ENCODE measurements at regions not wholly inside any gene's neighbourhood (a gene's known extent, or its start where the extent isn't known, plus 50 kb on each side); places are given as distances from the start of the nearest gene placed in this dataset.

DNA sequence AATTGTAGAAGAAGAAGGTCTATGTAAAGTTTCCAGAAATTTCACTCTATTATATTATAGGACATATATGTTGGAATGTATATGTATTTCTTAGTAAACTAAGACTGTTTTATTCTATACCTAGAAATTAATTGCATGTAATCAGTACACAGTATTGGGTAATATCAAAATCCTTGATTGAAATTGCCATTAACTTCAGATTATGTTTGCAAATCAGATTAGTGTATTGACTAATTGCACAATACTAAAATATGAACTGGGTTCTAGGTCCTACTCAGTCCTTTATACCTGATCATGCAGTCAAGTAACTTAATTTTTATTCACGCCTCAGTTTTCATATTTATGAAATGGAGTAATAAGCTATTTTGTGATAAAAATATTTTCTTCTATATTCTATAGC lies 950.3 kb upstream of the ADGRL3 start:
- no peaks in the 10 kb centered on the region for H4K20me1 ChIP-seq (ENCODE audit: insufficient read depth, low read length)
- H3K4me2 ChIP-seq (ENCODE audit: low read length) = no peak overlapping the region
- H3K36me3 ChIP-seq (ENCODE audit: insufficient read depth, low read length) = no peaks in the 10 kb centered on the region
- Mint-ChIP-seq H3K4me1 (ENCODE audit: low read depth, unreplicated experiment) (peaks cover 3% of the 10 kb centered on the region), H3K27me3 (ENCODE audit: low read depth, unreplicated experiment) (no peaks in the 10 kb centered on the region), H3K4me3 (ENCODE audit: unreplicated experiment) (no peak overlapping the region), H3K27ac (ENCODE audit: unreplicated experiment) (no peak overlapping the region), H3K9me3 (ENCODE audit: unreplicated experiment) (no peaks in the 10 kb centered on the region), H3K36me3 (ENCODE audit: low read depth, unreplicated experiment) (no peaks in the 10 kb centered on the region)
- TF ChIP-seq CTCF (IDR thresholded peaks at IDR 0.05; ENCODE audit: insufficient read depth, low read depth, low read length) (no peak), EZH2 (IDR thresholded peaks at IDR 0.05; ENCODE audit: insufficient read depth, low read length) (no peak)
- FAIRE-seq (no peak), DNase-seq (ENCODE audit: low read depth) (no peak)
- no peaks in the 10 kb centered on the region for H3K4me1 ChIP-seq (ENCODE audit: insufficient read depth, low read length)
- no peak overlapping the region for H3K4me3 ChIP-seq (ENCODE audit: insufficient read depth, low read depth, low read length)
- H2AFZ ChIP-seq (ENCODE audit: low read depth, low read length) = no peak overlapping the region
- no peak overlapping the region for H3K9ac ChIP-seq (ENCODE audit: low read length)
- no peaks in the 10 kb centered on the region for H3K79me2 ChIP-seq (ENCODE audit: insufficient read depth, low read length)
- no peak overlapping the region for H3K27ac ChIP-seq (ENCODE audit: low read depth, low read length)
- H3K27me3 ChIP-seq (ENCODE audit: insufficient read depth, low read length) = peaks cover 2% of the 10 kb centered on the region
- H3K9me3 ChIP-seq (ENCODE audit: insufficient read depth, low read depth, low read length) = no peaks in the 10 kb centered on the region

DNA sequence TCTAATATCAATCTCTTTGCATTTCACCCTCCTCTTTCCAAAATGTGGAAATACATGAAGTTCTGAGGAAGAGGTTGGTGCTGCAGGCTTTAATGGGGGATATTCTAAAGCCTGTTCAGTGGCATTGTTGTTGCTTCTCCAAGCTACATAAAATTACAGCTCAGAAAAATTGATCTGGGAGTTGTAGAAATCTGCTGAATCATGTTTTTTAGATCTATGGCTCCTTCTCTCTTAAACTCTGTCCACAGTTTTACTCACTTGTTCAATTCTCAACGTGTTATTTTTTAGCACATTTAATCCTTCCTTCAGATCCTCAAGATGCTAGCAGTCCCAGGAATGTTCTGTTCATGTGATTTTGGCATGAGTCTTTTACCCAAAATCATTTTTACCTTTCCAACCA lies 949.5 kb upstream of the ADGRL3 start:
- H2AFZ ChIP-seq (ENCODE audit: low read depth, low read length) = no peak overlapping the region
- FAIRE-seq = no peak
- H3K4me1 ChIP-seq (ENCODE audit: insufficient read depth, low read length) = no peaks in the 10 kb centered on the region
- no peak overlapping the region for H3K4me3 ChIP-seq (ENCODE audit: insufficient read depth, low read depth, low read length)
- no peak overlapping the region for H3K27ac ChIP-seq (ENCODE audit: low read depth, low read length)
- H3K79me2 ChIP-seq (ENCODE audit: insufficient read depth, low read length) = no peaks in the 10 kb centered on the region
- Mint-ChIP-seq H3K27me3 (ENCODE audit: low read depth, unreplicated experiment) (no peaks in the 10 kb centered on the region), H3K27ac (ENCODE audit: unreplicated experiment) (no peak overlapping the region), H3K9me3 (ENCODE audit: unreplicated experiment) (no peaks in the 10 kb centered on the region), H3K4me1 (ENCODE audit: low read depth, unreplicated experiment) (peaks cover 3% of the 10 kb centered on the region), H3K4me3 (ENCODE audit: unreplicated experiment) (no peak overlapping the region), H3K36me3 (ENCODE audit: low read depth, unreplicated experiment) (no peaks in the 10 kb centered on the region)
- H3K36me3 ChIP-seq (ENCODE audit: insufficient read depth, low read length) = no peaks in the 10 kb centered on the region
- no peaks in the 10 kb centered on the region for H4K20me1 ChIP-seq (ENCODE audit: insufficient read depth, low read length)
- H3K9ac ChIP-seq (ENCODE audit: low read length) = no peak overlapping the region
- H3K4me2 ChIP-seq (ENCODE audit: low read length) = no peak overlapping the region
- TF ChIP-seq EZH2 (IDR thresholded peaks at IDR 0.05; ENCODE audit: insufficient read depth, low read length) (no peak), CTCF (IDR thresholded peaks at IDR 0.05; ENCODE audit: insufficient read depth, low read depth, low read length) (no peak)
- no peak for DNase-seq (ENCODE audit: low read depth)
- H3K9me3 ChIP-seq (ENCODE audit: insufficient read depth, low read depth, low read length) = no peaks in the 10 kb centered on the region
- peaks cover 2% of the 10 kb centered on the region for H3K27me3 ChIP-seq (ENCODE audit: insufficient read depth, low read length)

DNA sequence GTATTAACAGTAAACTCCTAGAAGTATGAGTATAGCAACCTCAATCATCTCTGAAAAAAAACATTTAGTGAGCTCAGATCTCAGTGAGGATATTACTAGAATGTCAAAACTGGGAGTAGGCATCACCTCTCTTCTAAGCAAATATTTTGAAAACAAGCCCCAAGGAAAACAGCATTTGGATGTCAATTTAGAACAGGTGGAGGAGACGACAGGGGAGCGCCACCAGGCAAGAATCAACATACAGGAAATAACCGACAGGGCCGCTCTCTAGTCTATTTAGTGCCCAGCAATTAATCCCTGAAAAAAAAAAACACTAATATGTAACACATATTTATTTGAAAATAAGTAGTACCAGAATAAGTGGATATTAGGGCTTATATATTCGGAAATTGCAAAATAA lies 940.3 kb upstream of the ADGRL3 start:
- H3K4me2 ChIP-seq (ENCODE audit: low read length) = no peak overlapping the region
- no peaks in the 10 kb centered on the region for H3K9me3 ChIP-seq (ENCODE audit: insufficient read depth, low read depth, low read length)
- DNase-seq (ENCODE audit: low read depth) (no peak), FAIRE-seq (no peak)
- no peaks in the 10 kb centered on the region for H3K36me3 Mint-ChIP-seq (ENCODE audit: low read depth, unreplicated experiment)
- H3K4me1 ChIP-seq (ENCODE audit: insufficient read depth, low read length) = no peaks in the 10 kb centered on the region
- H3K27ac Mint-ChIP-seq (ENCODE audit: unreplicated experiment) = no peak overlapping the region
- no peaks in the 10 kb centered on the region for H4K20me1 ChIP-seq (ENCODE audit: insufficient read depth, low read length)
- no peak overlapping the region for H3K27ac ChIP-seq (ENCODE audit: low read depth, low read length)
- H3K27me3 Mint-ChIP-seq (ENCODE audit: low read depth, unreplicated experiment) = no peaks in the 10 kb centered on the region
- H2AFZ ChIP-seq (ENCODE audit: low read depth, low read length) = no peak overlapping the region
- no peaks in the 10 kb centered on the region for H3K27me3 ChIP-seq (ENCODE audit: insufficient read depth, low read length)
- H3K79me2 ChIP-seq (ENCODE audit: insufficient read depth, low read length) = no peaks in the 10 kb centered on the region
- no peaks in the 10 kb centered on the region for H3K4me1 Mint-ChIP-seq (ENCODE audit: low read depth, unreplicated experiment)
- no peak overlapping the region for H3K9ac ChIP-seq (ENCODE audit: low read length)
- no peak for TF ChIP-seq EZH2 (IDR thresholded peaks at IDR 0.05; ENCODE audit: insufficient read depth, low read length)
- no peak for TF ChIP-seq CTCF (IDR thresholded peaks at IDR 0.05; ENCODE audit: insufficient read depth, low read depth, low read length)
- H3K36me3 ChIP-seq (ENCODE audit: insufficient read depth, low read length) = no peaks in the 10 kb centered on the region
- H3K4me3 ChIP-seq (ENCODE audit: insufficient read depth, low read depth, low read length) = no peak overlapping the region
- no peak overlapping the region for H3K4me3 Mint-ChIP-seq (ENCODE audit: unreplicated experiment)
- no peaks in the 10 kb centered on the region for H3K9me3 Mint-ChIP-seq (ENCODE audit: unreplicated experiment)

Measured in astrocyte (in vitro differentiated cells and primary cell).